Activated naive CD4-positive, alpha-beta T cell (primary cell): ENCODE measurements at regions not wholly inside any gene's neighbourhood (a gene's known extent, or its start where the extent isn't known, plus 50 kb on each side); places are given as distances from the start of the nearest gene placed in this dataset.

Source experiments
- DNase-seq, 4 experiments: peaks; one replicate each; lab custom pipeline; 2025; lab: John Stamatoyannopoulos, UW

DNA sequence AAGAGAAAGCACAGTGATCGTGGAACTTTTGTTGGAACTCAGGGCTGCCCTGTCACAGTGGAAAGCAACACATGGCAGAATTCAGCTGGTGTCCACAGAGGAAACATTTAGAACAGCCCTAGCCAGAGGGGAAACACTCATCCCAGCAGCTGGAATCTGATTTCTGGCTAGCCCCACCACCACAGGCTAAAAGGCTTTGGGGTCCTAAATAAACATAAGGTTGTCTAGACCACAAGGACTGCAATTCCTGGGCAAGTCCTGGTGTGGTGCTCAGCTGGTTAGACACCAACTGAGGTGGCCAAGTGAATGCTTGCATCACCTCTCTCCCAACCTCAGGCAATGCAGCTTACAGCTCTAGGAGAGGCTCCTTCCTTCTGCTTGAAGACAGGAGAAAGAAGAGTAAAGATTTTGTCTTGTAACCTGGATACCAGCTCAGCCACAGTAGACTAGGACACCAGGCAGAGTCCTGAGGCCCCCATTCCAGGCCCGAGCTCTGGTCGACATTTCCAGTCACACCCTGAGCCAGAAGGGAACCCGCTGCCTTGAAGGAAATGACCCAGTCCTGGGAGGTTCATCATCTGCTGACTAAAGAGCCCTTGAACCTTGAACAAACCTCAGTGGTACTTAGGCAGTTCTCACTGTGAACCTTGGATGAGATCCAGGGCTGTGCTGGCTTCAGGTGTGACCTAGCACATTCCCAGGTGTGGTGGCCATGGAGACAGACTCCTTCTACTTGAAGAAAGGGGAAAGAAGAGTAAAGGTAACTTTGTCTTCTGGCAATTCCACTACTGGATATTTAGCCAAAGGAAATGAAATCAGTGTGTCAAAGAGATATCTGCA, 85.4 kb upstream of the PLXNC1 start:
- DNase-seq: no peak

DNA sequence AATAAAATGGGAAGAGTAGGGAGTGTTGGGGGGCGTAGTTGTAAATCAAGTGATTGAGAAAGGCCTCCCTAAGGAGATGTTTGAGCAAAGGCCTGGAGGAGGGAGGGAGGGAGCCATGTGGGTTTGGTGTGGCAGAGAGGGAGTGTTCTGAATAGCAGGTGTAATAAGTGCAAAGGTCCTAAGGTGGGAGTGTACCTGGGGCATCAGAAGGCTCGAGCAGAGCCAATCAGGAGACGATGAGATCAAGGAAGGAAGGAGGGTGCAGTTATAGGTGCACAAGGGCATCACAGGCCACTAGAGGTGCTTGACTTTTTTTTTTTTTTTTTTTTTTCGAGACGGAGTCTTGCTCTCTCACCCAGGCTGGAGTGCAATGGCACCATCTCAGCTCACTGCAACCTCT, 77.9 kb upstream of the PLXNC1 start:
- no peak for DNase-seq

DNA sequence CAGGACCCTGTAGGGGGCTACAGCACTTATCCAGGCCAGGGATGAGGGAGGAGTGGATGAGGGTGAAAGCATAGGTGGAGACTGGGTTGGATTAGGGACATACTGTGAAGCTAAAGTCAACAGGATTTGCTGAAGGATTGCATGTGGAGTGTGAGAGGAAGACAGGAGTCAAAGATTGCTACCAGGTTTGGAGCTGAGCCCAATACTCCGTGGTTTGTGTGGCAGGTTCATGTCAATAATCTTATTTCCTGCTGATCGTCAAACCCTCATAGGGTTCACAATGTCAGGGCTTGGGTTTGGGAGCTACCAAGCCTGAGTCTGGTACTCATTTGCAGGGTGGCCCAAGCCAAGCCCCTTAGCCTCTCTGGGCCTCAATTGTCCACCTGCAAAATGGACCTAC, 77.1 kb upstream of the PLXNC1 start:
- no peak for DNase-seq

DNA sequence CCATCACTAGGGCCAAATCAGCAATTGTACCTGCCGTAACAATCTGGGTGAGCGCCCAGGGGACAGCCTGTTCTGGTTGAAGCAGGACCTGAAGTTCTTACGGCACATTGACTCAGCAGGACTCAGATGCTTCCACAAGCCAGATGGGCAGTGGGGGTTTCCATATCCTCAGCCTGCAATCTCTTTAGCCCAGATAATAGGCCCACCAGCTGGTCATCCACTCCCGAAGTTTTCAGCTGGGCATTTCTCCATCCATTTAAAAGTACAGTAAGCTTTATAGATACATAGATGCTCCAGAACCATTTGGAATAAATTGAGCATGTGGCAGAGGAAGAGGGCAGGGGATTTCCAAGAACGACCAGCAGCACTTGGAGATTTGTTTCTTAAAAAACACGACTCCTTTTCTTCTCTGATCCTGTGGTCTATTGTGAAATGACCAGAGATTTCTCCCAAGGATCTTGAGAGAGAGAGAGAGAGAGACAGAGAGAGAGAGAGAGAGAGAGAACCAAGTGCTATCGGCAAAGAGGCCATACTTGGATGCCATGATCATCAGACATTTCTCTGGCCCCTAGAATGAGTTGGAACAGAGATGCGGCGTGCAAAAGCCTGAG, 74.8 kb upstream of the PLXNC1 start:
- no peak for DNase-seq

DNA sequence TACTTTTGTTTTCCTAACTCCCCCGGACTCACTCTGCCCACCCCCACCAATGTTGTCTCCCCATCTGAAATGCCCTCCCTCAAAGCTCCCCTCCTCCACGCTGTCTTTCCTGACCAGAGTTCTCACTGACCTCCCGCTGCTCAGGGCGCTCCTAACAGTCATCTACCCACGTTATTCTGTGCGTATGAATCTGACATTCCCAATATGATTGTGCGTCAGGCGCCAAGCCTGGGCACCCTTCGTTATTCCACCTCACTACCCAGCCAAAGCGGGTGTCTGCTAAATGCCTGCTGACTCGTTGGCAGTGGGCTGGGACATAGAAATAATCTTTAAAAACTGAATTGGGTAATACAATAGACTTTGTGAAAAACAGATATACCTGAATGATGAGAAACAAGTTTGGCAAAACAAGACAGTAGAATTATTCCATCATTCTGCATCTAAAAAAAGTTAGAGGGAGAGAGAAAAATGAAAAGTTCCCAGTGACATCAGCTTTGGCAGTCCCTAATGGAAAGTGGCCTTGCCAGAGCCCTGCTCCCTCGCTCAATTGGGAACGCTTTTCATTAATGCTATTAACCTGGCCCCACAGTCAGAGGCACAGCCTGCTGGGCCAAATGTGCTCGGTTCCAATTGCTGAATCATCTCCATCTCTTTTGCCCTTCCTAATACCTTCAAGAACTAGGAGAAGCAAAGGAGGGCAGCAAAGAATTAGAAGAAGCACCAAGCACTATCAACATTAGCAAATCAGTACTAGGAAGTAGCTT, 74.0 kb upstream of the PLXNC1 start:
- no peak for DNase-seq

DNA sequence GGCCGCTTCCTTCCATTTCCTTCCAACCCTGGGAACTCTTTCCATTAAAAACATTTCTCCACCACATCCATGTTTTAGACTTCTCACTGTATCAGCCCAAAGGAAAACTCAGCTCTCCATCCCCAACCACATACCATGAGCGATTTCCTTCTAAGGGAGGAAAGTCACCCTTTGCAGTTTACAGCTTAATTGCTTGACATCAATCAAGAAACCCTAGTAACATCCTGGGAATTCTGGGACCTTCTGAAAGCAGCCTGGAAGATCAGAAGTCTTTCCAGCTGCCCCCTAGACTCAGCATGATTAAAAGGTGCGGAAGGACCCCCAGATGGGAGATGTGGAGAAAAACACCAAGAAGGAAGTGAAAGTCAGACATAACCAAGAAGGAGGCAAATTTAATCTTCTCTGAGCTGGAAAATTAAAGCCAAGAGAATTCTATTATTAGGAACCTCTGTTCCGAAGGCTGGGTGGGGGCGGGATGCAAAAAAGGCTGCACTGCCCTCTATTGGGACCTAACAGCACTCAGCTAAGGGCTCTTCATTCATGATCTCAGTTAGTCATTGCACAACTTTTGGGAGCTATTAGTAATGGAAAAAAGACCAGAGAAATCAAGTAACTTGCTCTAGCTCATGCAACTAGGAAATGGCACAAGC, 73.3 kb upstream of the PLXNC1 start:
- no peak for DNase-seq

DNA sequence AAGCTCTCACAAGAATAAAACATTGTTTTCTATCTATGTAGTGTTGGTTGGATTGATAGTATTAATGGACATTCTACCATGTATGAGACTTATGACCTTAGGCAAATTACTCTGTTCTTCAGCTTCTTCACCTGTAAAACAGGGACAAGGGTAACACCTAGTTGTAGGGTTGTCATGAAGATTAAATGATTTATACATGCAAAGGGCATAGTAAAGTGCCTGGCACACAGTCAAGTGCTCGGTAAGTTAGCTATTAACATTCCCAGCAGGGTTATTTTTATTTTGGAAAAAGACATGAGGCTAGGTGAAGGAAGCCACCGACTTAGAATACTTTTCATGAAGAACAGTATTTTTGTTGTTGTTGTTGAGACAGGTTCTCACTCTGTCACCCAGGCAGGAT, 71.2 kb upstream of the PLXNC1 start:
- no peak for DNase-seq

DNA sequence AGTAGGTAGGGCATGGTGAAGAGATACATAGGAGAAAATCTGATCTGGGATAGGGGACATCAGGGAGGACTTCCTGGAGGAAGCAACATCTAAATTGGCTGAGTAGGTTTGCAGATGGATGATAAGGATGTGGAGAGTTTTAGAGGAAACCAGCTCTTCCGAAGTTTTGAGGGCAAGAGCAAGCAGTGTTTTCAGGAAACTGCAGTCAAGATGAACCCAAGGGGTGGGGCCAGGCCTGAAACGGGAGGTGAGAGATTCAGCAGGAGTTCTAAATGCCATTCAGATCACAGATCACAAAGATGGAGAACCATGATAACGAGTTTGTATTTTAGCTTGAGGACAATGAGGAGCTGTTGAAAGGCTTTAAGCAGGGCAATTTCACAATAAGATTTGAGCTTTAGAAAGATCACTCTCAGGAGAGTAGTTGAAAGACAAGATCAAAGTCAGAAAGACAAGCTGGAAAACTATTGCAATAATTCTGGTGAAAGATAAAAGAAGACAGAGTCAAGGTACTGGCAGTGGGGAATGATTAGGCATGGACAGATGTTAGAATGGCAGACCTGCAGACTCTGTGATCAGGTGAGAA, 70.1 kb upstream of the PLXNC1 start:
- DNase-seq: no peak

DNA sequence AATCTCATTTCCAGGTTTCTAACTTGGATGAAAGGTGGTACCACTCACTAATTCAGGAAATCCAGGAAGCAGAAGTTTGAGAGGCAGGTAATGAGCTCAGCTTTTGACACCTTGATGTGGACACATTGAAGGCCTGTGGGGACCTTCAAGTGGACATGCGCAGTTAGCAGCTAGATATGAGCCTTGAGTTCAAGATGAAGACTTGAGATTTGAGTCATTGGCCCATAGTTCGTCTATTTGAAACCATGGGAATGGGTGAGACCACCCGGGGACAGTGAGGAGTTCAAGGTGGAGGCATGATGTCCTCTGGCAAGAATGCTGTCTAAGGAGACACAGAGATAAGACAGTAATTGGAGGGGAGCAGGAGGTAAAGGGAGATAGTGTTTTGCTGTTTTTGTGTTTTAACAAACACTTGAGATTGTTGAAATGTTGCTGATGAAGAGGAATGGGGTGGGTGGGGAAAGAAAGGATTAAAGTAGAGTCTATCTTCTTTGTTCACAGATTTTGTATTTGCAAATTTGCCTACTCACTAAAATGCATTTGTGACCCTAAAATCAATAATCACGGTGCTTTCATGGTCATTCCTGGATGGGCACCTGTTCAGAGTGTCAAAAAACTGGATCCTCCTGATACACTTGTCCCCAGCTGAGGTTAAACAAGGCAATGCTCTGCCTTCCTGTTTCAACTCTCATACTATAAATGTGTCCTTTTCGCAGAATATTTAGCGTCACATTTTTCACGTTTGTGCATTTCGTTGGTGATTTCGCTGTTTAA, 69.5 kb upstream of the PLXNC1 start:
- no peak for DNase-seq

DNA sequence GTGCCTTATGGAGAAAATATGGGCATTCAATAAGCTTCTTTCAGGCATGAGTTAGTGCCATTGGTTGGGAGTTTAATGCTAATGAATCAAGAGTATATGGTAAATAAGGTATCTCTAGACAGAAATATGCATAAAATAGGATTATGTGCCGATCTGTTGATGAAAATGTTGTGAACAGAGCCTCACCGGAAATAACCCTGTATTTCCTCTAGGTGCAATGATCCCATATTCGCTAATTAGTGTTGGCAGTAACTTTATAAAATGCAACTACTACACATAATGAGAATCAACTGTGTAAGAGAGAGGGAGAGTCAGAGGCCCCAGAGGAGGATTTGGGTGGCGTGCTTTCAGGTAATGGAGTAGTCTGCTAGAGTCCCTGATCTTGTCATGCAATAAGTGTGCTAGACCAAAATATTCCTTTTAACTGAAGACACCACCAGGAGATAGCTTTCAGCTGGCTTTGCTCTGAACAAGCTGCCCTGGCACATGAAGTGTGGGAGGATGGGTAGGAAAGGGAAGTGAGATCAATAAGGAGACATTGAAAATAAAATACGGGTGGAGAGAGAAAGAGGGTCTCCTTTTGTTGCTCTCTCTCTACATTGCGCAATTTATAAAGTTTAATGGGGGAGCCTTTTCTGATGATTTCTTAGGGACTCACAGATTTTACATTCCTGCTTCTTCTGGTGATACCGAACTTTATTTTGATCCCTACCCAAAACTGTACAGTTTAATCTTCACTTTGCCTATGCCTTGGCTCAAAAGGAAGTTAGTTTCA, 68.6 kb upstream of the PLXNC1 start:
- DNase-seq: no peak

DNA sequence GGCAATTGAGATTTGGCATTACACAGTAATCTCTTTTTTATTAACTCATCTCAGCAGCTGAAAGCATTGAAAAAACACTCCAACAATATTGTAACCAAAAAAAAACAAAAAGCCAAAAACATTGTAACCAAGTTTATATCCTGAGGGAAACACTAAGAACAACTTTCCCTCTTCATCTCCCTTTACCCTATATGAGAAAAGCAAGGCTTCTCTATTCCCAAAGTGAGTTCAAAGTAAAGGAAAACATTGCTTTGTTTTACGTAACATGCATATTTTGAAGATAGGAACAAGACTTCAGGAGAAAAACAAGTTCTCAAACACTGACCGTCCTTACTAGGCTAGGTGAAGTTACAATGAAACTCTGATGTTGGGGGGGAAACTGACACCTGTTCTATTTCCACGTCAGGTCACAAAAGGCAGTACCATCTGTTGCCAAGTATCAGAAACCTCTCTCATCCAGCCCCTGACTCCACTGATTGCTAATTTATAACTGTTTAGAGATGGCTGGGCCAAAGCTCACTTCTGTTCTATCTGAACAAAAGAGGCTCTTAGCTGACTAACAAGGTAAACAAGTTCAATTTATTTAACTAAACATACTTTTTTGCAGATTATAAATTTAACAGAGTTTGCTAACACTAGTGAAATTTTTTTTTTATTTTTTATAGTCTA, 67.9 kb upstream of the PLXNC1 start:
- no peak for DNase-seq

DNA sequence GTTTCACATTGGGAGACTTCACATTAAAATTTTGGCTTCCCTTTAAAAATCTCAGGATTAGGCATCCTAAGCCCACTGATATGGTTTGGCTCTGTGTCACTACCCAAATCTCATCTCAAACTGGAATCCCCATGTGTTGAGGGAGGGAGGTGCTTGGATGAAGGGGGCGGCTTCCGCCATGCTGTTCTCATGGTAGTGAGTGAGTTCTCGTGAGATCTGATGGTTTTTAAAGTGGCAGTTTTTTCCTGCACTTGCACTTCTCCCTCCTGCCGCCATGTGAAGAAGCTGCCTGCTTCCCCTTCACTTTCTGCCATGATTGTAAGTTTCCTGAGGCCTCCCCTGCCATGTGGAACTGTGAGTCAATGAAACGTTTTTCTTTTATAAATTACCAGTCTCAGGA, 65.7 kb upstream of the PLXNC1 start:
- no peak for DNase-seq

DNA sequence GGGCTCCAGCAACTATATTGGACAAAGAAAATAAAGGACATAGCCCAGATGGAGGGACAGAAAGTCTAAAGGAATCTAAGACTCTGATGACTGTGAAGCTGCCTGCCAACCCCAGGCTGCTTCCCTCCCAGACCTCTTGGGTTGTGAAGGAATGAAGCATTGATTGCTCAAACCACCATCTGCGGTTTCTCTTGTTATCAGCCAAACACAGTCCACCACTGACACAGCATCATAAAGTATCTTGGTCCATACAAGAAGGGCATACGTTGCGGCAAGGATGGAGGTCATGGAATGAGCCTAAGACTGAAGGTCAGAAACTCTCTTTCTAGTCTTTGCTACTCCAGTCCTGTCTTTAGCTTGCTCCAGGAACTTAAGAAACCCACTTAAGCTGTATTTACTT, 58.5 kb upstream of the PLXNC1 start:
- no peak for DNase-seq

DNA sequence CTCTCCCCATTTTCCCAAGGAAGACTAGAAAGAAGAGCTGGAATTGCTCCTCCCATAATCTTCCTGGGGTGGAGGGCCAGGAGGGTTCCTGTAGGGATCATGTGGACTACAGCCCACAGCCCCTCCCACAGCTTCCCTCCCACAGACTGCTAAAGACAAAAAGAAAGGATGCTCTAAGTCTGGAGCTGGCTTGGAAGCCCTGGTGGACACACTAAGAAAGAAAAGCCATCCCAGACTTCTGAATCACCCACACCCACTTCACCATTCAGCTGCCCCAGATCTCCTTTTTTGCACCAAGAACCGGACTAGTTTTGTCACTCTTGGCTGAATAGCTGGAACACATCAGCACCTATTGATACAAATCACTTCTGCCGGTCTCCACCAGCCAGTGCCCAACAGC, 56.8 kb upstream of the PLXNC1 start:
- DNase-seq: no peak

DNA sequence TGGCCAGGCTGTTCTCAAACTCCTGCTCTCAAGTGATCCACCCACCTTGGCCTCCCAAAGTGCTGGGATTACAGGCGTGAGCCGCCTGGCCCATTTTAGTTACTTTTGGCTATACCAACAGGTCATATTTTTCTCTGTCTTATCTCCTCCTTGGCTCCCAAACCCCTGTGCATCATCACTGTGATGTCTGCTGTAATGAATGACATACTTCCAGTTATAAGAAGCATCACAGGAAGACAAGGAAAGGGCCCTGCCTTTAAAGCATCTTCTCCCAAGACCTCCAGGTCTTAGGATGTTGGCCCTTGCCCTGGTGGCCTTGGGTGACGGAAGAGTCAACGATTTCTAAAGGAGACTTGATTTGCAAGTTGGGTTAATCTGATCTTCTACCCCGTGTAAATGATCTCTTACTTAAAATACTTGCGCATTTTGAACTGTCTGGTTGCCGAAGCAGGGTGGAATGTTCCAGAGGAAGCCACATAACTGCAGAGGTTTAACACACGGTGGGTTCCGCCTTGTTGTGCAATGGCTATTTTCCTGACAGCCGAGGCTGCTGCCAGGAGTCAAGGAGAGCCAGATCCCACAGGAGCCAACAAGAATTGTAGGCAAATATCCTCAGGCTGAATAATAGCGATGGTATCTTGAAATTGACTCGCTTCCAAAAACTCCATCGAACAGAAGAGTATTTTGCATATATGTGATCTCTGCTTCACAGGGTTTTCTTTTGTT, 55.7 kb upstream of the PLXNC1 start:
- DNase-seq: no peak

DNA sequence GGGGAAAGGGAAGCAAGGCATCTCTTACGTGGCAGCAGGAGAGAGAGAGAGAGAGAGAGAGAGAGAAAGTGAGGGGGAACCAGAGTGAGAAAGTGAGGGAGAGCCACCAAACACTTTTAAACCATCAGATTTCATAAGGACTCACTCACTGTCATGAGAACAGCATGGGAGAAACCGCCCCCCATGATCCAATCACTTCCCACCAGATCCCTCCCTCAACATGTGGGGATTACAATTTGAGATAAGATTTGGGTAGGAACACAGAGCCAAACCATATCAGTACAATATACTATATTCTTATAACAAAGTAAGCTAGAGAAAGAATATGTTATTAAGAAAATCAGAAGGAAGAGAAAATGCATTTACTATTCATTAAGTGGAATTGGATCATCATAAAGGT, 53.7 kb upstream of the PLXNC1 start:
- no peak for DNase-seq

DNA sequence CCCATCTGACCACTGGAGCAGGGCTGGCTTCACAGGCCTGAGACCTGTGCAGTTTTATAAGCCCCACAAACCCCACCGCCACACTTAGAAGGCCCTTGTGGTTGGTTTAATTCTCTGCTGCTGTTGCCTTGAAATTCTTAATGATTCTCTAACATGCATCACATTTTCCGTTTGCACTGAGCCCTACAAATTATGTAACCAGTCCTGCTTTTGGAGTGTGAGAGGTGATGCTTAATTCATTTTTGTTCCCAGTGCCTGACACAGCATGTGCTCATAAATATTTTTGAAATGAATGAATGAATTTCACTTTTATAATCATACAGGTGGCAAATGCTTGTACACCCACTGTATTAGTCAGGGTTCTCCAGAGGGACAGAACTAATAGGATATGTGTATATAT, 52.8 kb upstream of the PLXNC1 start:
- DNase-seq: no peak

DNA sequence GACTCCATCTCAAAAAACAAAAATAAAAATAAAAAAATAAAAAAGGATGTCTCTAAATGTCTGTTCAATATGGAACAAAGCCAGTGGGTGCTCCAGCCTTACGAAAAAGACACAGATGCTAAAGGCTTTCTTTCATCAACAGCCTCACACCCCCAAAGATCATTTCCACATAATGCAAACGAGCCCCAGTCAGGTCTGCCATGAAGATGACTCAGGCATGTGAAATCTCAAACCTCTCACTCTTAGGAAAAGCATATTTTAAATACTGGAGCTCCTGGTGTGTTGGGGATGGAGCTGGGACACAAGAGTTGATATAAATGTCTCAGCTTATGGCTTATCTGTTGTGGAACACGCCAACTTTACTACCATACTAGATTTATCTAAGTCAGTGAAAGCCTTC, 49.9 kb upstream of the PLXNC1 start:
- no peak for DNase-seq
